ENCODE measurements at regions not wholly inside any gene's neighbourhood (a gene's known extent, or its start where the extent isn't known, plus 50 kb on each side); places are given as distances from the start of the nearest gene placed in this dataset.

DNA sequence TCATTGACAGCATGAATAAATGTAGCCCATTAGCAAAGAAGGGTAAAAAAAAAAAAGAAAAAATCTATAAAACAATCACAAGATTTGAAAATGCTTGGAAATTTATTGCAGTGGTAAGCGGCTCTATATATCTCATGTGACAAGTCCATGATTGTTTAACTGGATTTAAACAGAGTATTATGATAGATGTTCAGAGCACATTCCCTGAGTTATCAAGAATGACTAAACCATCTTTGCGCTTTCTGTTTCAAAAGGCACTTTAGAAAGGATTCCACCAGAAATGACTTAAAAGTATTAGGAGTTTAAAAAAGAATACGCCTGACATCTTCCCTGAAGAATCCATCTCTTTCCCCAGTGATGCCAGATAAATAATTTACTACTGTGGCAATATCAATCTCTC, 409.5 kb upstream of the UBE2E3 start:
- TF ChIP-seq, protein P1, sequence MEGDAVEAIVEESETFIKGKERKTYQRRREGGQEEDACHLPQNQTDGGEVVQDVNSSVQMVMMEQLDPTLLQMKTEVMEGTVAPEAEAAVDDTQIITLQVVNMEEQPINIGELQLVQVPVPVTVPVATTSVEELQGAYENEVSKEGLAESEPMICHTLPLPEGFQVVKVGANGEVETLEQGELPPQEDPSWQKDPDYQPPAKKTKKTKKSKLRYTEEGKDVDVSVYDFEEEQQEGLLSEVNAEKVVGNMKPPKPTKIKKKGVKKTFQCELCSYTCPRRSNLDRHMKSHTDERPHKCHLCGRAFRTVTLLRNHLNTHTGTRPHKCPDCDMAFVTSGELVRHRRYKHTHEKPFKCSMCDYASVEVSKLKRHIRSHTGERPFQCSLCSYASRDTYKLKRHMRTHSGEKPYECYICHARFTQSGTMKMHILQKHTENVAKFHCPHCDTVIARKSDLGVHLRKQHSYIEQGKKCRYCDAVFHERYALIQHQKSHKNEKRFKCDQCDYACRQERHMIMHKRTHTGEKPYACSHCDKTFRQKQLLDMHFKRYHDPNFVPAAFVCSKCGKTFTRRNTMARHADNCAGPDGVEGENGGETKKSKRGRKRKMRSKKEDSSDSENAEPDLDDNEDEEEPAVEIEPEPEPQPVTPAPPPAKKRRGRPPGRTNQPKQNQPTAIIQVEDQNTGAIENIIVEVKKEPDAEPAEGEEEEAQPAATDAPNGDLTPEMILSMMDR (IDR thresholded peaks at IDR 0.05) = no peak
- TF ChIP-seq EP300 (IDR thresholded peaks at IDR 0.05) (no peak), POLR2AphosphoS5 (IDR thresholded peaks at IDR 0.05) (no peak)
